Activated T-cell treated with anti-CD3 and anti-CD28 coated beads, Interleukin-2, amount 50 U/mL, for 48 hours (primary cell): ENCODE measurements at regions not wholly inside any gene's neighbourhood (a gene's known extent, or its start where the extent isn't known, plus 50 kb on each side); places are given as distances from the start of the nearest gene placed in this dataset.
A peak's percentile ranks its signal among the peaks of the same experiment; 100 is the strongest.
"Not testable (repeated sequence)": the region's sequence is repeated elsewhere in the genome, so short reads cannot be mapped to it uniquely, and the experiment has no call there.

Experiments used
- DNase-seq, 2 experiments: peaks; one replicate each; pipeline ENCODE4 v3.0.0-alpha.2; 2020

GRCh38 chr2:62325398-62325797, 129.5 kb downstream of the B3GNT2 start:
- no peak for DNase-seq

DNA sequence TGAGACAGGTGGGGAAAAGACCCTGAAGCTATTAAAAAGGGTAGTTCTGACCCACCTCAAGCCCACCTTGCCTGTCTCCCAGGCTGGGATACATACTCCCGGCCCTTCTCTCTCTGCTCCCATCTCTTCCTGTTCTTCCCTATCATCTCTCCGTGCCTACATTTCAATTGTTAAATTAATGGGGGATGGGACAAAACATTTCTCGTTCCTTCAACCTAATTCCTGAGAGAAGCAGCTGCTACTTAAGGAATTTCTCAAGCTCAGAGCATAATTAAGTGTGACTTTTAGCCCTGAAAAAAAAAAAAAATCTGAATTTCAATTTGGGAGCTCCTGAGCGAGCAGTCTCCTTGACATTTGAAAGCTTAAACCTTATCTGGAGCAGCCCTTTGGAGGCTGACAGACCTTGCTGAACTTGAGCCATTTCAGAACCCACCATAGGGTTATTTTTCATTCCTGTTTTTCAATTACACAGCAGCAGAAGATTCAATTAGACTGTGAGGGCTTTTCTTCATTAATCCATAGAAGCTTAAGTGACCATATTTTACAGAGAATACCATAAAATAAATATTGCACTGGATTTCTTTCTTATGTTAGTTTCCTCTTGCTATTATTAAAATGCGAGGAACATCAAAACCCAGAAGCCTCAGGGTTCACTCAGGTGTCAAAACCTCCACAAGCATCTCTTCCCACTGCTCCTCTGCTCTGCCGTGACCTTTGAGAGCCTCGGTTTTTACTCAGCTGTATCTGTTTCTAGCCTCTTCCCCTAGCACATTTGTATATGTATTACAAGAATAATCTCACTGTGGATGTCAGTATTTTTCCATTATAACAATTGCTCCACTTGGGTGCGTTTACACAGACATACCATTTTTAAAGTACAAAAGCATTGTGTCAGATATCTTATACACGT, 125.7 kb downstream of the B3GNT2 start:
- no peak for DNase-seq

GRCh38 chr2:62320657-62321357, 124.9 kb downstream of the B3GNT2 start:
- DNase-seq = no peak

GRCh38 chr2:62320137-62320536, 124.2 kb downstream of the B3GNT2 start:
- DNase-seq = not testable (repeated sequence)

DNA sequence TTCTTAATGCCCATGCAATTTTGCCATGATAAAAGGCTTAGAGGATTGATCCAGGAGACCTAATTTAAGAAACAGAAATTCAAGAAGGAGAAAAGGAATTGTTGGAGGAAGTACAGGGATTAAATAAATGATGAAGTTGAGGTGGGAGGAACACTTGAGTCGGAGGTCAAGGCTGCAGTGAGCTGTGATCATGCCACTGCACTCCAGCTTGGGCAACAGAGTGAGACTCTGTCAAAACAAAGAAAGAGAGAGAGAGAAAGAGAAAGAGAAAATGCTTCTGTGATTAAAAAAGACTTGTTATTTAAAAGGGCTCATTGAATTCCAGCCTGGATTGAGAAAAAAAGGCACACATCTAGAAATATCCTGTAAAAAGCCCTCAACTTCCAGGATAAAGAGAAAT, 123.2 kb downstream of the B3GNT2 start:
- DNase-seq = no peak

DNA sequence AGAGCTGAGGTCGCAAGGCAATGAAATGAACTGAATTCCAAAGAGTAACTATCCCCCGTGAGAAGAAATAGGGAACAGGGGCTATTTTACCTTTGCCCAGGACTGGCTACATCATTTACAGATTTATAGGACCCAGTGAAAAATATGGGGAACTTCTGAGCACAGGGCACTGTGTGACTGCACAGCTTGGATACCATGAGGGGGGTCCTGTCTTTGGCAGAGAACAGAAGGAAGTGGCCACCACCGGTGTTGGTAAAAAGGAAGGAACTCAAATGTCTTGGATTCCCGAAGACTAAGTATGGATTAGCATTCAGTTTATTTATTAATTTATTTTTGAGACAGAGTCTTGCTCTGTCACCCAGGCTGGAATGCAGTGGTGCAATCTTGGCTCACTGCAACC, 119.6 kb downstream of the B3GNT2 start:
- DNase-seq = no peak

- no peak for DNase-seq
Observed at GRCh38 chr2:62314291-62314690, 118.4 kb downstream of the B3GNT2 start.

DNA sequence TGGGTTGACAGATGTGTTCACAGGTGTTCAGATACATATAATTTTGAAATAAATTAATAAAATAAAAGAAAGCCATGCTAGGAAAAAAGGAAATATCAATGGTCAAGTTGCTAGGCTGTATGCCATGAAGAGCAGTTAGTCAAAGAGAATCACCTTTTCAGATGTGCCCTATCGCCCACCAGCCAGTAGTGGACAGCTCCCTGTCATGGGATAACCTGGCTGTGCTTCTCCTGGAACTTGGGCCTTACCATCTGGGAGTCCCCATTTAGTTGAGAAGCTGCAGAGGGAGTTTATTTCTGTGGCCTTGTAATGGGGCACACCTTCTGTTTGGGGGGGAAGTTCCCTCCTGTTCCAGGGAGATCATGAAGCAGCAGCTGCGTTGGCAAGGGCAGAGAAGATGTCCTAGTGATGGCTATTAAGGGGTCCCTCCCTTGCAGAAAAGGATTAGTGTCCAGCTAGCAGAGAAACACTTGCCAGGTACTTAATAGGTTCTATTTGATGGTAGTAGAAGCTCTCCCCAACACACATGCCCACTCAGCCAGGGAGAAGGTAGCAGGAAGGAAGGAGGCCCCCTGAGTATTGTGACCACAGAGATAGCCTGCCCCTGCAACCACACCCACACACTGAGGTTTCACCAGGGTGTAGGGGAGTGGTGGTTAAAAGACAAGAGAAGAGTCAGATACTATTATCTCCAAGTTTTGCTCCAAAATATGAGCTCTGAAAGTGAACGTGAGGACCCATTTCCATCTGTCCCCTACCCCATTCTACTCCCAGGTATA, 117.7 kb downstream of the B3GNT2 start:
- DNase-seq = peak; percentile 44 to 58

GRCh38 chr2:62309465-62310091, 113.7 kb downstream of the B3GNT2 start:
- DNase-seq = peak; percentile 56 to 61

GRCh38 chr2:62309081-62309464, 113.2 kb downstream of the B3GNT2 start:
- DNase-seq = no peak

DNA sequence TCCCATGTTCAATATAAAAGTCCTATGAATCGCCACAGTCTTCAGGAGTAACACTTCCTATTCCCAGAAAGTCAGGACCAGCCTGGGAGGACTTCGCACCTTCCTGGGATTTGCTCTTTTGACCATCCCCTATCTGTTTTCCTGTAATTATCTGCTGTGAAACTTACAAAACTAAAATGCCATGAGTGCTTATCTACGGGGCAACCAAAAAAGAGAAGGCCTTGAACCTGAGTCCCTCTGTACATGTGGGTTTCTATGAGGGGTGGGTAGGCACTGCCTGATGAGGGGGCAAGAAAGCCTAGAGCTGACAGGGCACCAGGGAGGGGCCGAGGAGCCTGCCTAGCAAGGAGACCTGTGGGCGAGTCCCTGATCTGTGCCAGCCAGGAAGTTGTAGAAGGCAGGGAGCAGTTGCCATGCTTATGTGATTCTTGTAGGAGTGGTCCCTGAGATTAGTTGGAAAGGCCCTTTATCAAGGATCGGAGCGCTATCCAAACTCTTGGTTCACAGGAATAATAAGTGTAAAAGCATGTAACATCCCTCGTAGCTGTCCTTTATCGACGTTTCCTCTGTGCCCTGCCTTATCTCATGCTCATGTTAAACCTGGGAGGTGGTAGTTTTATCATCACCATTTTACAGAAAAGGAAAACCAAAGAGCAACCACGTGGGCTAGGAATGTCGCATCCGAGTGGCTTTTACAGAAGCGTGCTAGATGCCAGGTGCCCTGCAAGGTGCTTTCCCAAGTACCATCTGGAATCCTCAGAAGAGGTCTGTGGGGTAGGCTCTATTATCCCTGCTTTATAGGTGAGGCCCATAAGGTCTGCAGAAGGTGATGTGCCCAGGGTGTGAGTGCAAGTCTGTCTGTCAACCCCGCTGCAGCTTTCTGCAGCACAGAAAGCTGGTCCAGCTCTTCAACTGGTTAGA, 111.8 kb downstream of the B3GNT2 start:
- DNase-seq = no peak

DNA sequence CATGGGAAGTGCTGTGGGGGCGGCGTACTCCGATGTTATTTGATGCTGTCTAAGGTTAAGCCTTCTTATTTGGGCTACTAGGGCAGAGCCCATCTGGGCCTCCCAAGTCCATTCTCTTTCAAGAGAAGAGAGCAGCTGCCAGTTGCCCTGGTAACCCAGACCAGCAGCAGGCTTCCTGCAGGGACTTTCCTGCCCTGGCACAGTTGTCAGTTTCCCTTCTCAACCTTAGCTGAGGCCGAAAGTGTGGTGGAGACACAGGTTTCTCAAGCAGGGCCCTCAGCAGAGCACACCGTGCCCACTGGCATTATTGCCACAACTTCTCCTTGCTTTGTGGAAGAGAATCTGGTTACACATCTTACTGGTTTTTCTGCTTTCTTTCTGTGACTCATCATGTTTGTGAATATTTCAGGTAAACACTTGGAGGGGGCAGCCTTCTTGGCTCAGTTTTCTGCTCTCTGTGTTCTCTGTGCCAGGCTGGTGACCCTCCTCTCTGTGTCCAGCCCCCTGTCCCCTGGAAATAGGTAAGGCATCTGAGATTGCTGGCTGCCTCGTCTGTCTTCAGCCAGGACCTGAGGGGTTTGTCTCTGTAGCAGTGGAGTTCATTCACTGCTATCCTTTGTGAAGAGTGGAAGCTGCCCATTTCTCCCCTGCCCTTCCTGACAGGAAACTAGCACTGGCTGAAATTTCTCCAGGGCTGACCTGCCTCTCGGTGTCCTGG, 111.0 kb downstream of the B3GNT2 start:
- DNase-seq = peak; percentile 65 to 71

DNA sequence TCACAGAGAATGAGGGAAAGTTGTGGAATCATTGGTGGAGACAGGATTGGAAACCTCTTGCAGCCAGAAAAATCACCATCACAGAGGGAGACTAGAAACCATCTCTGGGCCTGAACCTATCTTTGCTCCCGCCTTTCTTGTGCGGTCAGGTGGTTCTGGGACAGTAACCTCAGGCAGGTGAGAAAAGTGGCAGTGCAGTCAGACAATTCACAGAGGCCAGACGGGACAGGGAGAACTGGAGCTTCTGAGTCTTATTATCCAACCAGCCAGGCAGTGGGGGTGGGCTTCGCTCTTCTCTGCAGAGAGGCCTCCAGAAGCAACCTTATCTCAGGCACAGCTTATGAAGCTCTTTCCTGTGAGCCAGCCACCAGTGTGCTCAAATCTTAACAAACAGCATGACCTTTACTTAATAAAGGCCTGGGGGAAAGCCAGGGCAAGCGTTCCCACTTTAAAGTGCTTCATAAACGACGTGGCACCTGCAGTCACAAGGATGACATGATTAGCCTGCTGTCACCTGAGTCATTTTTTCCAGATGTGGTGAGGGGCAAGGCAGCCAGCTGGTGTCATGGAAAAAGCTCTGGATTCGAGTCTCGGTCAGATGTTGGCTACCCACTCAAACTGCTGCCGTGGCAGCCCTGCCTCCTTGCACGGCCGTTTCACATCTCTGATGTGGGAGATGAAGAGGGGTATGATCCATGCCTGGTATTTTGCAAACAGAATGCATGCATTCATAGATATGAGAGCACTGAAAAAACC, 109.7 kb downstream of the B3GNT2 start:
- peak; percentile 80 to 82 for DNase-seq

DNA sequence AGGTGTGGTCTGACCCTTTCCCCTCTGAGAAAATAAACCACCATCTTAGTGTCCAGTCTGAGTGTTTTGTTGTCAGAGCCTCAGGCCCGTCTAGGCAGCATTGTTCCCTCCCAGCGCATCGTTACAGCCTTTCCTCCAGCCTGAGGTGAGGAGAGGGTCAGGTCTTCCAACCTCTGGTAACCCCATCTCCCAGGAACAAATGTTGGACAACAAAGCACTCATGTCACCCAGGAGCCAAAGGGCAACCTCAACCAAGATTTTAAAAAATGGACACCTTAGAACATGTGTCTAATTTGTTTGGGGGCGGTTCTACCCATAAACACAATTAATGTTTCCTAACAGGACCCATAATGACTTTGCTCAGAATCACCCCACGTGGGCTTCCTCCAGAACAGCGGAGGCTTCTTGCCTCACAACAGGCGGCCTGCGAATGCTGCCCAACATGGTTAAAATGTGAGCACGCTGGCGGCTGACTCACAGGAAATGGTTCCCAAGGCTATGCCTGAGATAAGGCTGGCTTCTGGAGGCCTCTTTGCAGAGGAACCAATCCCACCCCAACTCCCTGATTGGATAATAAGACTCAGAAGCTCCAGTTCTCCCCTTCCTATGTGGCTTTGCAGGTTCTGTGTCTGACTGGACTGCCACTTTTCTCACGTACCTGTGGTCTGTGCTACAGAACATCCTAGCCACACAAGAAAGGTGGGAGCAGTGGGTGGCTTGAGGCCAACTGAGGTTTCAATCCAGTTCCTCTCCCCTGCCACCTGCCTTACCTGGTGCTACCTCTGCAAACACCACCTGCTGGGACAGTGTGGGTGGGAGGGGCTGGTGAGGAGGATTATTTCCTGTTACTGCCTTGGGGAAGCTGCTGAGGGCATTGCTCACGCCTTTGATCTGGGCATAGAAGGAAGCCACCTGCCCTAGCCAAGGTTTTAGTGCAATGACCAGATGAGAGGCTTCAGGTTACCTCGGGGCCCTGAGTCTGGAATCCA, 108.8 kb downstream of the B3GNT2 start:
- DNase-seq = peak; percentile 77 to 81

DNA sequence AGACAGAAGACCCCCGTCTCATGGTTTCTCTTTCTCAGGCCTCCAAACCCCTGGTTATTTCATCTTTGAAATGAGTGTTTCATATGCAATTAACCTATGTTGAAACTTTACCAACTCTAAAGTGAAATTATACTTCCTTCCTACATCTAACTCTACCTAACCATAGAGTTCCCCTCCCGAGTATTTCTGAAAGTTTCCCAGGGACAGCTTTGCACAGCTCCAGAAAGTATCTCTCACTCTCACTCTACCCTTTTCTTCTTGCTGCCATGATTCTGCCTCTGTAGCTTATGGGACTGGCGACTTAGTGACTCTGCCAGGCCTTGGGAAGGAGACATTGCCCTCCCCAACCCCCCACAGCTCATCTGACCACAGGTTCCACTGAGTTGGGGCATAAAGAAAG, 107.9 kb downstream of the B3GNT2 start:
- DNase-seq = peak; percentile 36

GRCh38 chr2:62302631-62303435, 106.9 kb downstream of the B3GNT2 start:
- DNase-seq = no peak

DNA sequence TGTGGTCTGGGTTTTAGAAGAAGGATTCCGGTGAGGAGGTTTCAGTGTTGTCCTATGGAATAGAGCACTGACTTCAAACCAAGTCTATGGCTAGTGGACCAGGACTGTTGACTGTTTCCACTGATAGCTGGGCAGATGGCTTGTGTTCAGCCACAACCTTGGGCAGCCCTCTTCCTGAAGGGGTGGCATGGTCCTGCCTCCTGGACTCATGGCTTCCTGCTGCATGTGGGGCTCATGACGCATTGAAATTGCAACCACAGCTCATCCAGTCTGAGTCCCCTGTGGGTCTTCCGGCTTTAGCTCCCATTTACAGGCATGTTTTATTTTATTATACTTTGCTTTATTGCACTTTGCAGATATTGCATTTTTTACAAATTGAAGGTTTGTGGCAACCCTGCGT, 105.0 kb downstream of the B3GNT2 start:
- DNase-seq = no peak

GRCh38 chr2:62297624-62298010, 101.7 kb downstream of the B3GNT2 start:
- DNase-seq = no peak
